ENCODE measurements at regions not wholly inside any gene's neighbourhood (a gene's known extent, or its start where the extent isn't known, plus 50 kb on each side); places are given as distances from the start of the nearest gene placed in this dataset.

DNA sequence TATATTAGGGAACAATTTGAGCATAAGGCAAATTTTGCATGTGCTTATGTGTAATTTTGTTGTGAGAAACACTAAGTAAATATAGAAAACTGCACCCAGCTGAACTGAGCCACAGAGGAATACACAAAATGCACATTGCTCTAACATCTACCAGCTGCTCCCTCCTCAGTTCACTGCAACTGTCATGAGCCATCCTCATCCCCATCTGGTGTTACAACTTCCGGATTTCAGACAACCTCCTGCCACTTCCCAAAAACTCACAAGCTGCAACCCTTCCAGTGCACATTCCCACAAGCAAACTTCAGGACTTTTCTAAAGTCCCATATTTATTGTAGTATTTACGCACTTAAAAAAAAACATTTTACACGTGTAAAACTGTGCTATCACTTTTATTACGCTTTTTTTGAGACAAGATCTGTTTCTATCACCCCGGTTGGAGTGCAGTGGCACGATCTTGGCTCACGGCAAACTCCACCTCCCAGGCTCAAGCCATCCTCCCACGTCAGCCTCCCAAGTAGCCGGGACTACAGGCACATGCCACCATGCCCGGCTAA, 169.1 kb upstream of the TBX3 start:
- Histone ChIP-seq H3K27ac (no peak overlapping the region), H3K36me3 (no peaks in the 10 kb centered on the region)

DNA sequence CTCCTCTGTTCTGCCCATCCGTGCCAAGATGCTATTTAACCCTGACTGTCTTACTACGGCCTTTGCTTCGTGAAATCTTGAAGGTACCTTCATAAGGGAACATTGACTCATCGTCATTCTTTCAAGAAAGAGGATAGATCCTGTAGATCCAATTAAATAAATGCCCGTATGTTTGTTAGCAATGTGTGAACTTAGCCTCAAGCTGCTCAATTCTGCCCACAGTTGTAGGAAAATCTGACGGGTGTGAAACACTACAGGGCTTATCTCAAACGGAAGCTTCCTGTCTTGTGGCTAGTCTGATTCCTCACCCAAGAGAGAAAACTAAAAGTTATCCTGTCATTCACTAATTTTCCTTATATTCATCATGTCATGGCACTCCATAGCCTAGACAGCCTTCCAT, 168.0 kb upstream of the TBX3 start:
- TF ChIP-seq Cebpa-rat (IDR thresholded peaks at IDR 0.05), result no peak
- no peaks in the 10 kb centered on the region for H3K27me3 ChIP-seq
- H3K9me3 ChIP-seq (replicated peaks in 1 of 11), result peaks cover 11 to 22% (median 17%) of the 10 kb centered on the region in 11 experiments; a peak in 21 of 22 replicates
- peak overlapping the region in 3 of 11 experiments; percentile 5 to 61 (median 22); a peak in 2 of 22 replicates for H3K4me2 ChIP-seq
- H4K20me1 ChIP-seq, result no peaks in the 10 kb centered on the region
- H3K27ac ChIP-seq, result no peak overlapping the region
- H3K4me1 ChIP-seq, result peaks cover 0 to 23% (median 17%) of the 10 kb centered on the region in 10 experiments; a peak in 16 of 20 replicates
- no peak overlapping the region for H3K4me3 ChIP-seq
- no peaks in the 10 kb centered on the region for H3K36me3 ChIP-seq
- no peak overlapping the region for H3K9ac ChIP-seq

More for the DNA sequence above, 169.1 kb upstream of the TBX3 start:
- no peak for TF ChIP-seq Cebpa-rat (IDR thresholded peaks at IDR 0.05)
- Histone ChIP-seq H4K20me1 (no peaks in the 10 kb centered on the region), H3K4me3 (no peak overlapping the region), H3K9me3 (replicated peaks in 1 of 11) (peaks cover 11 to 22% (median 17%) of the 10 kb centered on the region in 11 experiments; a peak in 21 of 22 replicates), H3K27me3 (no peaks in the 10 kb centered on the region), H3K4me2 (peak overlapping the region in 6 of 11 experiments; percentile 15 to 61 (median 26); a peak in 10 of 22 replicates), H3K4me1 (peaks cover 0 to 23% (median 17%) of the 10 kb centered on the region in 10 experiments; a peak in 16 of 20 replicates), H3K9ac (no peak overlapping the region)

DNA sequence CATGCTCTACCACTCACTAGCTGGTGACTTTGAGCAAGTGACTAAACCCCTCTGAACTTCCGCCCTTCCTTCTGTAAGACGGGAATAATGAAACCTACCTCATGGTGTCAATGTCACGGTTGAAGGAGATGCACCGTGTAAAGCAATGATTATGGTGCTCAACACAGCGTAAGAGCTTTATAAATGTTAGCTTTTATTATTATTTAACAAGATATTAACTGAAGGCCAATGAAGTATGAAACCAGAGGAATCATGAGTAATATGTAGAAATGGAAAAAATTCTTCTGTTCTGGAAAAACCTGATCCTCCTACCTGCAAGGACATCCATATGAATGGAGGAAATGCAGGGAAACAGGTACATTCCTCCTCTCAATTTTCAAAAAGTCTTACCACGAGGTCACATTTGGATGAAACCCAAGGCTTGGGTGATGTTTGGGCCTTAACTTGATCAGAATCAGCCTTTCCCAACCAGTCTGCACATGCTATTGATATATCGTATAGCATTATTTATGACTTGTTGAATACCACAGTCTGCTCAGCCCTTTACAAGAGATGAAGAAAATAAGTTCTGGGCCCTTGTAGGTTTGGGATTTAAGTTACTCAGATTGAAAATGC, 166.8 kb upstream of the TBX3 start:
- Histone ChIP-seq H3K27me3 (no peaks in the 10 kb centered on the region), H3K9me3 (replicated peaks in 1 of 11) (peaks cover 11 to 21% (median 17%) of the 10 kb centered on the region in 11 experiments; a peak in 21 of 22 replicates), H3K4me1 (peaks cover 0 to 23% (median 17%) of the 10 kb centered on the region in 10 experiments; a peak in 16 of 20 replicates), H4K20me1 (no peaks in the 10 kb centered on the region), H3K4me2 (no peak overlapping the region), H3K9ac (no peak overlapping the region), H3K36me3 (no peaks in the 10 kb centered on the region), H3K27ac (no peak overlapping the region), H3K4me3 (no peak overlapping the region)
- TF ChIP-seq Cebpa-rat (IDR thresholded peaks at IDR 0.05), result no peak

GRCh38 chr12:114848666-114849065, 164.7 kb upstream of the TBX3 start:
- Histone ChIP-seq H3K4me2 (peak overlapping the region in 4 of 11 experiments; percentile 4 to 31 (median 13); a peak in 6 of 22 replicates), H3K4me1 (peaks cover 0 to 23% (median 17%) of the 10 kb centered on the region in 10 experiments; a peak in 16 of 20 replicates), H4K20me1 (no peaks in the 10 kb centered on the region), H3K27me3 (no peaks in the 10 kb centered on the region), H3K36me3 (no peaks in the 10 kb centered on the region), H3K27ac (no peak overlapping the region), H3K4me3 (no peak overlapping the region), H3K9ac (no peak overlapping the region), H3K9me3 (replicated peaks in 1 of 11) (peaks cover 0 to 2% (median 0%) of the 10 kb centered on the region in 11 experiments; a peak in 1 of 22 replicates)
- TF ChIP-seq Cebpa-rat (IDR thresholded peaks at IDR 0.05), result no peak

DNA sequence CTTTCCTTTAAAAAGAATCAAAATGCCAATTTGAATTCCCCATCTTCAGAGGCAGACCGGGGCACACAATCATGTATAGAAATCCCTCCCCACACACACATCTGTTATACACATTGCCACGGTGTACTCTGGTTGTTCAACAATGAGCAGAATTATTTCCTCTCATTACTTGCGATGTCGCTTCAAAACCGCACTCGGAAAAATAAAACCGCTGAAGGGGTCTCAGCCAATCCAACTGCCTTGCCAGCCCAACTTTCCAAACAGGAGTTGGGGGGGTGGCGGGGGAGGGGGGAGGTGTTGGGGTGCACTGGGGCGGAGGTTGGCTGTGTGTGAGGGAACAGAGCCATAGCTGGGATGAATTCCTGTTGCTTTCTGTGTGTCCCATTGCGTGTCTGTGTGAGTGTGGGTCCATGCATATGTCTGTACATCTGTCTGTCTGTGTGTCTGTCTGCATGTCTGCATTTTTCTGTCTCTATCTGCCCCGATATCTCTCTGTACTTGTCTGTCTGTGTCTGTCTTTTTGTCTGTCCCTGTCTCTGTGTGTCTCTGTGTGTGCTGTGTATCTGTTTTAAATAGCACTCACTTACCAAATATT, 163.6 kb upstream of the TBX3 start:
- no peak for TF ChIP-seq Cebpa-rat (IDR thresholded peaks at IDR 0.05)
- Histone ChIP-seq H3K4me3 (no peak overlapping the region), H3K9ac (no peak overlapping the region)

GRCh38 chr12:114846771-114847170, 162.8 kb upstream of the TBX3 start:
- Histone ChIP-seq H4K20me1 (no peaks in the 10 kb centered on the region), H3K36me3 (no peaks in the 10 kb centered on the region), H3K4me3 (no peak overlapping the region), H3K27ac (no peak overlapping the region), H3K4me1 (peaks cover 0 to 12% (median 6%) of the 10 kb centered on the region in 10 experiments; a peak in 9 of 20 replicates), H3K9me3 (replicated peaks in 1 of 11) (no peaks in the 10 kb centered on the region), H3K27me3 (no peaks in the 10 kb centered on the region), H3K4me2 (no peak overlapping the region), H3K9ac (no peak overlapping the region)
- TF ChIP-seq Cebpa-rat (IDR thresholded peaks at IDR 0.05), result no peak

More for the DNA sequence above, 163.6 kb upstream of the TBX3 start:
- H4K20me1 ChIP-seq, result no peaks in the 10 kb centered on the region
- no peaks in the 10 kb centered on the region for H3K36me3 ChIP-seq
- H3K4me1 ChIP-seq, result peaks cover 0 to 18% (median 9%) of the 10 kb centered on the region in 10 experiments; a peak in 16 of 20 replicates
- H3K27me3 ChIP-seq, result no peaks in the 10 kb centered on the region
- H3K9me3 ChIP-seq (replicated peaks in 1 of 11), result no peaks in the 10 kb centered on the region
- H3K4me2 ChIP-seq, result no peak overlapping the region
- H3K27ac ChIP-seq, result no peak overlapping the region

DNA sequence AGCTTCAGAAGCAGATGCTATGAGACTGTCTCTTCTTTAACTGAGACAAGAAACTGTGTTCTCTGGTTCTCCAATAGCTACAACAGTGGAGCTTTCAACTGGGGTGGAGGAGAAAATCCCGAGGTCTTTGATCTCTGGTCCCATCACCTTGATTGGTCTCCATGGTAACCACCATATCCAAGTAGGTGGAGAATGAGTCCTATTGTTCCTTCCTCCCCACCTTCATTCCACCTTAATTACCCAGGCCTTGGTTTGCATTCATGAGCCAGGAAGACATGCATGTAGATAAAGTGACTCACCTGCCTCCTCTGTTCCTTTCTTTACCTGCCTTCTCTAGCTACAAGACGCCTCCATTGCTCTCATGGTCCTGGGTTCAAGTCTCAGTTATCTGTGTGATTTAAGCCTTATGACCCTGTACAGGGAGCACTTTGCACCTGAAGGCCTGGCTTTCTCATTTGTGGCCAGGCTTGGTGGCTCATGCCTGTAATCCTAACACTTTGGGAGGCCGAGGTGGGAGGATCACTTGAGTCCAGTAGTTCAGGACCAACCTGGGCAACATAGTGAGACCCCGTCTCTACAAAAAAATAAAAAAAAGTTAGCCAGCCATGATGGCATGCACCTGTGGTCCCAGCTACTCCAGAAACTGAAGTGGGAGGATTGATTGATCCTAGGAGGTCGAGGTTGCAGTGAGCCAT, 157.7 kb upstream of the TBX3 start:
- Histone ChIP-seq H3K27ac (no peak overlapping the region), H3K4me2 (no peak overlapping the region), H3K4me3 (no peak overlapping the region), H3K9ac (no peak overlapping the region), H3K36me3 (no peaks in the 10 kb centered on the region), H3K9me3 (replicated peaks in 1 of 11) (no peaks in the 10 kb centered on the region), H3K27me3 (no peaks in the 10 kb centered on the region), H3K4me1 (no peaks in the 10 kb centered on the region), H4K20me1 (no peaks in the 10 kb centered on the region)
- no peak for TF ChIP-seq Cebpa-rat (IDR thresholded peaks at IDR 0.05)

DNA sequence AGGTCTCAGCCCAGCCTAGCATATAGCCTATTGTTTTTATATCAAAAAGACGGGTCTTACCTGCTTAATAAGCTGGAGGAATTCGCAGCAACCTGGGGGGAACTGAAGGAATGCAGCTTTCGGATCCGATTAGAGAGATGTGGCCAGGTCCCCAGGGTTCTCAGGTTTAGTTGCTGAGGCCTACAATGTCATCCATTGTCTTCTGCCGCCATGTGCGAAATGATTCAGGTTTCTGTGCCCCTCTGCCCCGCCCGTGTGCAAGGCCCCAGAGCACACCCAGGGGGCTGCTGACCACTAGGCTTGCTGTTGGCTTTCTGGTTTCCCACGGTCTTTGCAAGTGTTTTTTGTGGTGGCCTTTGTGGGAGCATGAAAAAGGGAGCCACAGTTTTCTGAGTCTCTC, 154.5 kb upstream of the TBX3 start:
- H3K27ac ChIP-seq, result no peak overlapping the region
- no peaks in the 10 kb centered on the region for H3K27me3 ChIP-seq
- H4K20me1 ChIP-seq, result no peaks in the 10 kb centered on the region
- no peak overlapping the region for H3K4me2 ChIP-seq
- no peak overlapping the region for H3K4me3 ChIP-seq
- peaks cover 8 to 15% (median 11%) of the 10 kb centered on the region in 11 experiments; a peak in 21 of 22 replicates for H3K9me3 ChIP-seq (replicated peaks in 1 of 11)
- H3K4me1 ChIP-seq, result peaks cover 0 to 10% (median 0%) of the 10 kb centered on the region in 10 experiments; a peak in 5 of 20 replicates
- no peak for TF ChIP-seq Cebpa-rat (IDR thresholded peaks at IDR 0.05)
- H3K9ac ChIP-seq, result no peak overlapping the region
- H3K36me3 ChIP-seq, result no peaks in the 10 kb centered on the region

DNA sequence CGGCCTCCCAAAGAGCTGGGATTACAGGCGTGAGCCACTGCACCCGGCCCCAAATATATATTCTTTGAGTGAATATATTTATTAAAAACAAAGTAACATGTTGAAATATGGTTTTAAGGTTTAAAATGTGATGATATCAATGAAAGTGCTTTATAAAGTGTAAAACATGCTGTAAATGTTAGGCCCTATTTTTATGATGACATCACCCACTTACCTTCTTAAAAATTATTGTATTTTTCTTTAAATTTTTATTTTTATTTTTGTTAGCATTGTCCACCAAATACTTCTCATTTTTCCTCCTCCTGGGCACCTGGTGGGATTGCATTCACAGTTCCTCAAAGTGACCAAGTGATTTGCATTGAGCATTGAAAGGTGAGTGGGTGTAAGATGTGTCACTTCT, 152.6 kb upstream of the TBX3 start:
- Histone ChIP-seq H3K9ac (no peak overlapping the region), H3K27me3 (no peaks in the 10 kb centered on the region), H3K27ac (no peak overlapping the region), H3K4me1 (peaks cover 0 to 10% (median 0%) of the 10 kb centered on the region in 10 experiments; a peak in 5 of 20 replicates), H3K4me2 (no peak overlapping the region), H3K36me3 (no peaks in the 10 kb centered on the region), H3K9me3 (replicated peaks in 1 of 11) (peaks cover 8 to 15% (median 11%) of the 10 kb centered on the region in 11 experiments; a peak in 21 of 22 replicates), H3K4me3 (no peak overlapping the region), H4K20me1 (no peaks in the 10 kb centered on the region)
- TF ChIP-seq Cebpa-rat (IDR thresholded peaks at IDR 0.05), result no peak

All from BLaER1 treated with 17β-estradiol and CSF1 and Interleukin-3, amounts not matched to agents 10 nM and 100 nM (cell line).